ENCODE measurements at regions not wholly inside any gene's neighbourhood (a gene's known extent, or its start where the extent isn't known, plus 50 kb on each side); places are given as distances from the start of the nearest gene placed in this dataset.
"Not testable (repeated sequence)": the region's sequence is repeated elsewhere in the genome, so short reads cannot be mapped to it uniquely, and the experiment has no call there.

DNA sequence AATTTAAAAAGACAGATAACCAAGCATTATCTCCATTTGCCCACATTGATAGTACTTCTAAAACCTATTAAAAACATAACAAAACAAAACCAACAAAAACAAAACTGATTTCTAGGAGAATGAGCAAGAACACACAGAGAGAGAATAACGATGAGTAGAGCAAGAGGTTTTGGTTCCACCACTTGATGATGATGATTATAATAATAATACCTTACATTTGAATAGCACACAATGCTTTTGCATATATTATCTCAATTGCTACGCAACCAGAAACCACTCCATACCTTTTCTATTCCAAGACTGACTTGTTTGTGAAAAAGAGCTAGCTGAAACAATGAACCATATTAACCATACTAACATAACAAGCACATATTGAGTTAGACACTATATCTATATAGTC, 1090.9 kb downstream of the SH3BGRL start:
- in situ Hi-C loops (cut with HindIII; ENCODE audit: low sequenced_read_pairs) = no loop called here

DNA sequence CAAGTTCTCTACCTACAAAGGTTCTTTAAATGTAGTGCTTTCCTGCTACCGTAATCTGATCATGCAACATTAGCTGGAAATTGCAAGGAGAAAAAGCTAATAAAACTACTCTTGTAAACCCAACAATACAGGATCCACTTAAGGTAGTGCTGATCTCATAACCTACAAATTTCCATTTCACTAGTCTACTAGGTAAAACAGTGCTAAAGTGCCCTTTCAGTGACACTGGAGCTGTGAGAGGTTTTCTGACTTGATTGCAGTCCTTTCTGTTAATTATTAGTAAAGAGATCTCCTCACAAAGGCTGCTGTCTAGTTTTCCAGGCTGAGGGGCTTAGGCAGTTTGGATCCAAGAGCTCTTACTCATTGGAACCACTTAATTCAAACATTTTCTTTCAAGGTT, 1118.7 kb downstream of the SH3BGRL start:
- in situ Hi-C loops (cut with HindIII; ENCODE audit: low sequenced_read_pairs) = no loop called here

DNA sequence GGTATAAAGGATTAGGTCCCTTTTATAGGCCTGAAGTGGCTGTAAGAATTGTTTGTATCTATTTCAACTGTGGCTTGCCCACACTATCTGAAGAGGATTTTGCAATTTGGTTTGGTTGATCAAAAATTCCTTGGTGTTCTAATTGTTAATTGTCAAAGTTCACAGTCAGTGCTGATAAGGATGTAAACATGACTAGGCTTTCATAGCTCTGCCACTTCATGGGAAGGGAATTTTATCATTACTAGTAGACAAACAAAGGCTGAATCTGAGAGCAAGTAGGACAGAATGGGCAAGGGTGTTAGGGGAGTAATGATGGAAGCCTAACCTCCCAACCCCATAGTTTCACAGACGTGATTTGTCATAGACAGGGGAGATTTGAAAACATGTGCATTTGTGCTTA, 1131.7 kb downstream of the SH3BGRL start:
- in situ Hi-C loops (cut with HindIII; ENCODE audit: low sequenced_read_pairs) = no loop called here

DNA sequence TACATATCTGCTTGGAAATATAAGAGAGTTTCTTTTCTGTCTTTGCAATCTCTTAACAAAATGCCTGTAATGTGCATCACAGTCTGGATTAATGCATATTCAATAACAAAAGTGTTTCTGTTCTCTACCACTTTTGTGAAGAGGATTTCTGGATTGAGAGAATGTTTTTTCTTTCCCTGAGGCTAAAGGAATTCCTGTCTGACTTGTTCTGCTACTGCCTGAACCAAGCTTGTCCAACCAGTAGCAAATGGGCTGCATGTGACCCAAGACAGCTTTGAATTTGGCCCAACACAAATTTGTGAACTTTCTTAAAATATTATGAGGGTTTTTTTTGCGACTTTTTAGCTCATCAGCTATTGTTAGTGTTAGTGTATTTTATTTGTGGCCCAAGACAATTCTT, 1133.9 kb downstream of the SH3BGRL start:
- in situ Hi-C loops (cut with HindIII; ENCODE audit: low sequenced_read_pairs) = no loop called here

DNA sequence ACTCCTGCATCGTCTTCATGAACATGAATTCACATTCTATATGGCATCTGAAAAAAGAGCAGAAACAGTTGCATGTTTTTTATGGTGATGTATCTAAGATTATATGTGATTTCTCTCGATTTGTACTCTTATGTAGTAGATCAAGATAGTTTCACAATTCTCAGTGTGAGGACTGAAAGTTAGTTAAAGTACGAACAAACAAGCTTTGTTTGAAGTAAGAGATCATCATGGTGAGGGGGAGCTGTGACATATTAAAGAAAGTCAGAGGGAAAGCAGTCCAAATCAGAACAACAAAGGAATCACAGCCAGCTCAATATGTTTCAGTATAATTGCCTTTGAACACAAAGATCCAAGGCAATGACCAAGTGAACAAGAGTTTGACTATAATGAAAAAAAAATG, 1140.6 kb downstream of the SH3BGRL start:
- in situ Hi-C loops (cut with HindIII; ENCODE audit: low sequenced_read_pairs) = loop anchor here (5.0 kb wide), 1 partner anchor 35 kb away; no protein-coding TSS in a partner anchor

DNA sequence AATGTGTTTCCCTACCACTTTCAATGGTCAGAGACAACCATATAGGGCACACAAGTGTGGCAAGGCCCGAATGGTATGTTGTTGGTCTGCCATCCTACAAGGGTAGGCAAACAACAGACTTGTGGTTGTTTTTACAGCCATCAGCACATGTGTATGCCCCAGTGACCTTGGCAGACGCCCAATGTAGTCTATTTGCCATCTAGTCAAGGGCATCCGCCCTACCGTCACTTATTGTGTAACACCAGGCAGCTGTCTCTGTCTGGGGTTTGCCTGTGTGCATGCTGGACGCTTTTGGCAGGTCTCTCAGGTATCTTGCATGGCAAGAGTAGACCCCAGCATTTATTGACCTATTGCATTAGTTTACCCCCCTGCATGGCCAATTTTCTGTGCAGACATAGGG, 1145.5 kb upstream of the POU3F4 start:
- in situ Hi-C loops (cut with HindIII; ENCODE audit: low sequenced_read_pairs) = no loop called here

DNA sequence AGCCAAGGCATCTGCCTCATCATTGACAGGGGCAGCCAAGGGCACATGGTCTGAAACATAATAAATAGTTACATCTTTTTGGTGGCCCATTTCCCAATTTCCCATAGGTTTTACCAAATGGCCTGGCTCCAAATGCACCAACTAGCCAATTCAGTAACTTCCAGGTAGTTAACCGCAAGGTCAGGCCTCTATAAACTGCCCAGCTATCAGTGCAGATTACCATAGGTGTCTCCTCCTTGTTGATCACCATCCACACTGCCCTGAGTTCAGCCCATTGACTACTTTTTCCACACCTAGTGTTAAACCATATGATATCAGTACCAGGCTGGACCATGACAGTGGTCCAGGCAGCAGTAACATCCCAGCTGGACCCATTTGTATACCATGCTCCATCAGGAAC, 1145.1 kb upstream of the POU3F4 start:
- in situ Hi-C loops (cut with HindIII; ENCODE audit: low sequenced_read_pairs) = no loop called here

DNA sequence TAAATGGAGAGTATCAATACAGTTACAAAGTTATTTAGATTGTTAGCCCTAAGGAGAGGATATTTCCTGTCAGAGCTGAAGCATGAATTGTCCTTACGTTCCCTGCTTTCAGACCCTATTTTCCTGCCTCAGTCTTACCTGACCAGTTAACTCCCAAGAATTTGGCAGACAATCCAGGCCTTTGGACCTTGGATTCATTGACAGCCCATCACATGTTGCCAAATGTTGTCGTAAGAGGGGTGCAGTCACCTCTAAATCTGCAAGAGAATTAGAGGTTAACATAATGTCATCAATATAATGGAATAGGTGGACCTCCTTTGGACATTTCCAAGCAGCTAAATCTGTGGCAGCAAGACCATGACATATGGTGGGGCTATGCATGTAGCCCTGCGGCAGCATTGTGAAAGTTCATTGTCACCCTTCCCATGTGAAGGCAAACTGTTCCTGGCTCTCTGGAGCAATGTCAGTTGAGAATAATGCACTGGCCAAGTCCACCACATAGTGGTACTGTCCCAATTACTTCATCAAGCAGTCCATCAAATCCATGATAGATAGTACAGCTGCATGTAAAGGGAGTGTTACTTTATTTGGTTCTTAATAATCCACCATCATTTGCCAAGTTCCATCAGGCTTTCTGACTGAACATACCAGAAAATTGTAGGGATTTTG, 1137.0 kb upstream of the POU3F4 start:
- in situ Hi-C loops (cut with HindIII; ENCODE audit: low sequenced_read_pairs) = no loop called here

DNA sequence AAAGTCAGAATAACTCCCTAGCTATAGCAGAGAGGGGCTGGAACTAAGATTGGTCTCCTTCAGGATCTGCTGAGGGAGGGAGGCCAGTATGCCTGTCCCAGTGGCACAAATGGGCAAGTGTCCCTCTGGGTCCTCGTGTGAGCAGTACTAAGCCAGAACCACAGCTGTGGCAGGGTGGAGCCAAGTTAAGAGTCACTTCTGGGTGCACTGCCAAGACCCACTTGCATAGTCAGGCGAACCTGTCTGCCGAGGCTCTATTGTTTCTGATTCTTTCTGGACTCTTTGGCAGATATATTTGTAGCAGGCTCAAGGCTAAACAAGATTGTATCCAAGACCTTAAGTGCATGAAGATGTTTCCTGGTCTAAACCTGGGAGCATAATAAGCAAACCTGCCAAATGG, 1123.7 kb upstream of the POU3F4 start:
- in situ Hi-C loops (cut with HindIII; ENCODE audit: low sequenced_read_pairs) = no loop called here

DNA sequence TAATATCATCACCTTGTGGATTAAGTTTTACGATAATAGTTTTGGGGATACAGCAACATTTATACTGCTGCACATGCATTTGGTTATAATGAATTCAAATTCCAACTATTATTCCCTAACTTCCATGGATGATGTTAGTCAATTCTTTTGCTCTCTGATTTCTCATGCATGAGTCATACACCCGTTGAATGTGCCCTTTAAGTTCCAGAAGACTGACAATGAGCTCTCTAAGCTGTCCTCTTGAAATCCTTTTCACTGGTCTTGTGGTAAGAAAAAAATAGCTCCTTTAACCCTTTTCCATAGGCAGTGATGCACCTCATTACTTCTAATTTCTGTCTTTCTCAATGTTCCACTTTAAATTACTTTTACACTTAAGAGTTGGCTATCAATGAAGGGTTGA, 1095.2 kb upstream of the POU3F4 start:
- in situ Hi-C loops (cut with HindIII; ENCODE audit: low sequenced_read_pairs) = no loop called here

DNA sequence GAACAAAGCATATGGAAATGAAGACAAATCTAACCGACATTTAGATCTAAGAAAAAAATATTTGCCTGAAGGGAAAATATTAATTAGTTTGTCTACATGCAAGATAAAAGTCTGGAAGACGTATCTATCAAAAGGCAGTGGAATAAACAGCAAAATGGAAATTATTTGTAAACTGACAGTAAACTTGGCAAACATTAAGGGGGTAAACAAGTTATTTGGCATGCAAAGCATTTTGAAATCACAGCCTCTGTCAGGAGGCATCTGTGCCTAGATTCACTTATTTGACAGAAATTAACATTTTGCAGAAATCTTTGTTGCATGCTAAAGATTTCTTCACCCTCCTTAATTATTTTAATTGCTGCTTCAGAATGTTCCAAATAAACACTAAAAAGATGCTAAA, 1065.8 kb upstream of the POU3F4 start:
- in situ Hi-C loops (cut with HindIII; ENCODE audit: low sequenced_read_pairs) = no loop called here

DNA sequence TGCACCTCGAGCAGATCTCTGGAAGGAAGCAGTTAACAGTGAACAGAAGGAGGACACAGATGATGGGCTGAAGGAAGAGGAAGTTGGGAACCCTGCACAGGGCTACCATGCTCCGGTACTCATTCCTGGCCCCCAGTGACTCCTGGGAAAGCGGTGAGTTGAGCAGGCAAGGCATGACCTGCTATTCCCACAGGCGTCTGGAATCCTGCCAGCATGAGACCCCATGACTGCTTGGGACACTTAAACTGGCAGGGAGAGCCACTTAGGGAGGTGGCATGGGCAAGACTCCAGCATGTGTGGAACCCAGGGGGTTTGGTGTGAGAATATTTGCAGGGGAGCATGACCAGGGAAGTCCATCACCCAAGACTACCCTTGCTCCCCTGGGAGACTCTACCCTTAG, 1056.4 kb upstream of the POU3F4 start:
- in situ Hi-C loops (cut with HindIII; ENCODE audit: low sequenced_read_pairs) = no loop called here

DNA sequence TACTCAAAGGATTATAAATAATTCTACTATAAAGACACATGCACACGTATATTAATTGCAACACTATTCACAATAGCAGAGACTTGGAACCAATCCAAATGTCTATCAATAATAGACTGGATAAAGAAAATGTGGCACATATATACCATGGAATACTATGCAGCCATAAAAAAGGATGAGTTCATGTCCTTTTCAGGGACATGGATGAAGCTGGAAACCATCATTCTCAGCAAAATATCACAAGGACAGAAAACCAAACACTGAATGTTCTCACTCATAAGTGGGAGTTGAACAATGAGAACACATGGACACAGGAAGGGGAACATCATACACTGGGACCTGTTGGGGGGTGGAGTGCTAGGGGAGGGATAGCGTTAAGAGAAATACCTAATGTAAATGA, 1052.2 kb upstream of the POU3F4 start:
- in situ Hi-C loops (cut with HindIII; ENCODE audit: low sequenced_read_pairs) = not testable (repeated sequence)

DNA sequence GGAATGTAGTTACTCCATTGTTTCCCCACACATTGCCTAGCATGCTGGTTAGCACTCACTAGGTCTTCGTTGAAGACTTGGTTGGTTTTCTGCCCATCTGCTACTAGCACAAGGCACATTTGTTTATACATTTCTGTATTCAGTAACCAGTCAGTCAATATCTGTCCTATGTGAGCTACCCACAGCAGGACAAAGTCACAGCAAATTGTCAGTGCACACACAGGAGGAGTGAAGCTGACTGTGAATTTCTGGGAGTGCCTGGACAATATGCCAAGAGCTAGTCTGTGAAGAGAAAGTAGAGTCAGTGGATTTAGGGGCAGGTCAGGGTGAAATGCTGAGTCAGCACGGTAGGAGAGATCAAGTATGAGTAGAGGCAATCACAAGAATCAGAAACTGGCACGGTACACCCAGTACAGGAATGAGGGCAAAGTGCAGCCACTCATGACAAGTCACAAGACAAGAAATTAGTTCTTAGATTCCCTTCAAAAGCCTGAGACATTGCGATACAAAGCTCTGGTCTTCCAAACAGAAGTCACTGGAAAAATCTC, 1049.8 kb upstream of the POU3F4 start:
- in situ Hi-C loops (cut with HindIII; ENCODE audit: low sequenced_read_pairs) = no loop called here

DNA sequence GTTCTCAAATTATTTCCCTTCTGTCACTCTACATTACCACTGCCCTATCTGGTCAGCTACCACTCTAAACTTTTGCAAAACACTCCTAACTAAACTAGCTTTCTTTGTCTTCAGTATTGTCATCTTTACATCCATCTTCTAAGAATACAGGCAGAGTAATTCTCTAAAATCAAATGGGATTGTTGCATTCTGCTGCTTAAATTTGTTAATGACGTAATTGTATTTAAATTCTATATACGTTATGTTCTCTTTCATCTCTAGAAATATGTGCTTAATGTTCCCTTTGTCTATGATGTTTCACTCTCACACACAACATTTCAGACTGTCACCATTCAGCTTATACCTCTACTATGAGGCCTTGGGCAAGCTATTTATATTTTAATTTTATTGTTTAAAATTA, 1041.1 kb upstream of the POU3F4 start:
- in situ Hi-C loops (cut with HindIII; ENCODE audit: low sequenced_read_pairs) = no loop called here

Measured in endothelial cell of hepatic sinusoid (primary cell).